H9 (cell line): ENCODE measurements at regions not wholly inside any gene's neighbourhood (a gene's known extent, or its start where the extent isn't known, plus 50 kb on each side); places are given as distances from the start of the nearest gene placed in this dataset.

Experiments used
- DNase-seq: peaks from one replicate; pipeline ENCODE4 v3.0.0-alpha.2; 2017
- H2AFZ ChIP-seq: one replicate; pipeline ENCODE4 v1.6.1; 2013; ENCODE audit warnings: mild to moderate bottlenecking, low read length, control low read depth, moderate library complexity
- H2AK5ac ChIP-seq: 2 replicates; pipeline ENCODE4 v1.6.1; 2013; ENCODE audit warnings: low read length, control low read depth, mixed read lengths; ENCODE audit not compliant: insufficient read length
- H2BK120ac ChIP-seq: one replicate; pipeline ENCODE4 v1.6.1; 2013; ENCODE audit warnings: low read depth, mild to moderate bottlenecking, low read length, control low read depth, inconsistent platforms; ENCODE audit not compliant: poor library complexity, severe bottlenecking
- H2BK12ac ChIP-seq: 2 replicates; pipeline ENCODE4 v1.6.1; 2013; ENCODE audit warnings: low read length, control low read depth, mixed read lengths, low read depth; ENCODE audit not compliant: insufficient read length
- H2BK15ac ChIP-seq: 2 replicates; pipeline ENCODE4 v1.6.1; 2013; ENCODE audit warnings: low read depth, low read length, control low read depth
- H2BK20ac ChIP-seq: one replicate; pipeline ENCODE4 v1.6.1; 2013; ENCODE audit warnings: low read depth, mild to moderate bottlenecking, low read length, control low read depth, inconsistent platforms; ENCODE audit not compliant: poor library complexity, severe bottlenecking
- H2BK5ac ChIP-seq: 2 replicates; pipeline ENCODE4 v1.6.1; 2013; ENCODE audit warnings: low read length, control low read depth, mixed read lengths; ENCODE audit not compliant: insufficient read length
- H3K14ac ChIP-seq: 2 replicates; pipeline ENCODE4 v1.6.1; 2013; ENCODE audit warnings: low read length, control low read depth; ENCODE audit not compliant: insufficient read depth
- H3K18ac ChIP-seq: 2 replicates; pipeline ENCODE4 v1.6.1; 2013; ENCODE audit warnings: low read depth, mild to moderate bottlenecking, mixed read lengths, low read length, control low read depth; ENCODE audit not compliant: insufficient read length
- H3K23ac ChIP-seq: 2 replicates; pipeline ENCODE4 v1.6.1; 2013; ENCODE audit warnings: low read length, control low read depth, mixed read lengths, low read depth; ENCODE audit not compliant: insufficient read length
- H3K23me2 ChIP-seq: 2 replicates; pipeline ENCODE4 v1.6.1; 2013; ENCODE audit warnings: low read depth, mild to moderate bottlenecking, mixed read lengths, low read length, control low read depth; ENCODE audit not compliant: insufficient read length, poor library complexity, severe bottlenecking
- H3K27ac ChIP-seq: 2 replicates; pipeline ENCODE4 v1.5.1; 2013; ENCODE audit warnings: low read length, control low read depth, mixed read lengths, low read depth; ENCODE audit not compliant: insufficient read length
- H3K27me3 ChIP-seq: 2 replicates; pipeline ENCODE4 v1.6.1; 2013; ENCODE audit warnings: low read length, control low read depth, inconsistent platforms; ENCODE audit not compliant: insufficient read depth
- H3K4ac ChIP-seq: 2 replicates; pipeline ENCODE4 v1.6.1; 2013; ENCODE audit warnings: low read depth, mild to moderate bottlenecking, control low read depth, inconsistent platforms, low read length, moderate library complexity
- H3K4me1 ChIP-seq: 2 replicates; pipeline ENCODE4 v1.6.1; 2013; ENCODE audit warnings: low read length, control low read depth, inconsistent platforms; ENCODE audit not compliant: insufficient read depth
- H3K4me2 ChIP-seq: 2 replicates; pipeline ENCODE4 v1.6.1; 2013; ENCODE audit warnings: low read length, control low read depth, mixed read lengths; ENCODE audit not compliant: insufficient read length, insufficient read depth
- H3K56ac ChIP-seq: 2 replicates; pipeline ENCODE4 v1.6.1; 2013; ENCODE audit warnings: low read depth, mild to moderate bottlenecking, mixed read lengths, low read length, control low read depth; ENCODE audit not compliant: insufficient read length
- H3K79me1 ChIP-seq: 2 replicates; pipeline ENCODE4 v1.6.1; 2013; ENCODE audit warnings: low read depth, mild to moderate bottlenecking, moderate library complexity, low read length, control low read depth, inconsistent platforms; ENCODE audit not compliant: insufficient read depth, poor library complexity, severe bottlenecking
- H3K79me2 ChIP-seq: 2 replicates; pipeline ENCODE4 v1.6.1; 2013; ENCODE audit warnings: low read length, control low read depth, inconsistent platforms; ENCODE audit not compliant: insufficient read depth
- H3K9ac ChIP-seq: 2 replicates; pipeline ENCODE4 v1.6.1; 2013; ENCODE audit warnings: low read length, control low read depth, mixed read lengths; ENCODE audit not compliant: insufficient read length; ENCODE audit errors: extremely low read depth
- H3K9me3 ChIP-seq: one replicate; pipeline ENCODE4 v1.6.1; 2013; ENCODE audit warnings: low read depth, low read length, inconsistent platforms; ENCODE audit not compliant: control insufficient read depth
- H3T11ph ChIP-seq: one replicate; pipeline ENCODE4 v1.6.1; 2013; ENCODE audit warnings: mild to moderate bottlenecking, low read length, control low read depth, inconsistent platforms
- H4K20me1 ChIP-seq: one replicate; pipeline ENCODE4 v1.6.1; 2013; ENCODE audit not compliant: control insufficient read depth, insufficient read length, insufficient read depth
- H4K5ac ChIP-seq: 2 replicates; pipeline ENCODE4 v1.6.1; 2013; ENCODE audit warnings: low read depth, mild to moderate bottlenecking, mixed read lengths, low read length, control low read depth; ENCODE audit not compliant: insufficient read length
- H4K8ac ChIP-seq: replicated peaks from 2 replicates; pipeline ENCODE4 v1.6.1; 2013; ENCODE audit warnings: low read length, control low read depth, mixed read lengths, low read depth; ENCODE audit not compliant: insufficient read length
- H4K91ac ChIP-seq: 2 replicates; pipeline ENCODE4 v1.6.1; 2013; ENCODE audit warnings: low read depth, mild to moderate bottlenecking, moderate library complexity, mixed read lengths, low read length, control low read depth; ENCODE audit not compliant: insufficient read length
- H3K27ac Mint-ChIP-seq, 3 experiments: 2 replicates in 2 of 3; 3 replicates in 1 of 3; pipeline ENCODE4 v1.8.0; 2020 to 2021; ENCODE audit warnings: mixed read lengths in 3 of 3, mild to moderate bottlenecking in 1 of 3, moderate library complexity in 1 of 3
- H3K27me3 Mint-ChIP-seq: 2 replicates; pipeline ENCODE4 v1.8.0; 2021; ENCODE audit warnings: low read depth, mild to moderate bottlenecking, moderate library complexity, mixed read lengths
- H3K36me3 Mint-ChIP-seq, 3 experiments: 2 replicates in 2 of 3; 3 replicates in 1 of 3; pipeline ENCODE4 v1.8.0; 2020 to 2021; ENCODE audit warnings: low read depth in 3 of 3, mixed read lengths in 3 of 3; ENCODE audit not compliant: insufficient read depth in 1 of 3
- H3K4me1 Mint-ChIP-seq, 2 experiments: 2 replicates each; pipeline ENCODE4 v1.8.0; 2020; ENCODE audit warnings: mixed read lengths in 2 of 2
- H3K4me3 Mint-ChIP-seq, 2 experiments: 2 replicates in 1 of 2; 3 replicates in 1 of 2; pipeline ENCODE4 v1.8.0; 2020 to 2021; ENCODE audit warnings: mild to moderate bottlenecking in 2 of 2, mixed read lengths in 2 of 2, moderate library complexity in 1 of 2
- H3K9me3 Mint-ChIP-seq, 2 experiments: 2 replicates in 1 of 2; 3 replicates in 1 of 2; pipeline ENCODE4 v1.8.0; 2020; ENCODE audit warnings: mild to moderate bottlenecking in 2 of 2, mixed read lengths in 2 of 2, moderate library complexity in 1 of 2
- WGBS: extraction: QIAGEN DNeasy Blood & Tissue Kit; methylation state at CpG from one replicate; pipeline ENCODE4 v1.1.7; 2013; ENCODE audit warnings: missing lambda C conversion rate, low lambda C conversion rate, mixed read lengths; ENCODE audit not compliant: insufficient read length; ENCODE audit errors: extremely low coverage; 5-methylcytosine and 5-hydroxymethylcytosine counted together
- TF ChIP-seq, protein P1 (sequence below): fragments of 200-600 bp; sonication (generic); conservative IDR thresholded peaks from 3 replicates; pipeline ENCODE4 v1.8.0; 2021; ENCODE audit warnings: antibody characterized with exemption, mild to moderate bottlenecking

DNA sequence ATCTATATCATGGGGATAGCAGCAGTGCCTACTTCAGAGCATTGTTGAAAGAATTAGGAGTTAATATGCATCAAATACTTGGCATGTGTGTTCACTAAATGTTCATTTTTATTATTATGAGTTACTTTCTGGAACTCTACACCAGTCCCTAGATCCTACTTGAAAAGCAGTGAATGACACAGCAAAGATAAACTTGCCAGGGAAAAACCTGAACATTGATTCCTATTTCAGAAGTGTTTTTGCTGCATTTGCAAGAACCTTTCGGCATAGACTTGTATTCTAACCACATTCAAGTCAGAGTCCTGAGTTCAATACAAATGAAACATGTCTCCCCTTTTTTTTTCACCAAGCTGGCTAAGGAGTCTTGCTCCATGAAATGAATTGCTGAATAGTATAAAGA lies 187.4 kb upstream of the TAB2 start:
- no peak overlapping the region for H3K18ac ChIP-seq
- H4K8ac ChIP-seq, result no peak overlapping the region
- H3K23ac ChIP-seq, result no peak overlapping the region
- no peaks in the 10 kb centered on the region for H3K9me3 ChIP-seq
- no peak overlapping the region for H4K91ac ChIP-seq
- H3K4ac ChIP-seq, result no peak overlapping the region
- no peaks in the 10 kb centered on the region for H4K20me1 ChIP-seq
- H3K79me1 ChIP-seq, result no peaks in the 10 kb centered on the region
- no peaks in the 10 kb centered on the region for H3K4me1 ChIP-seq
- H4K5ac ChIP-seq, result no peak overlapping the region
- no peak overlapping the region for H2BK15ac ChIP-seq
- no peak overlapping the region for H2BK5ac ChIP-seq
- no CpG with 5 or more reads among the region's 1 CpG for WGBS
- no peak overlapping the region for H2AK5ac ChIP-seq
- H2BK20ac ChIP-seq, result no peak overlapping the region
- no peak overlapping the region for H3K9ac ChIP-seq
- DNase-seq, result no peak
- H2BK120ac ChIP-seq, result no peak overlapping the region
- TF ChIP-seq, protein P1, sequence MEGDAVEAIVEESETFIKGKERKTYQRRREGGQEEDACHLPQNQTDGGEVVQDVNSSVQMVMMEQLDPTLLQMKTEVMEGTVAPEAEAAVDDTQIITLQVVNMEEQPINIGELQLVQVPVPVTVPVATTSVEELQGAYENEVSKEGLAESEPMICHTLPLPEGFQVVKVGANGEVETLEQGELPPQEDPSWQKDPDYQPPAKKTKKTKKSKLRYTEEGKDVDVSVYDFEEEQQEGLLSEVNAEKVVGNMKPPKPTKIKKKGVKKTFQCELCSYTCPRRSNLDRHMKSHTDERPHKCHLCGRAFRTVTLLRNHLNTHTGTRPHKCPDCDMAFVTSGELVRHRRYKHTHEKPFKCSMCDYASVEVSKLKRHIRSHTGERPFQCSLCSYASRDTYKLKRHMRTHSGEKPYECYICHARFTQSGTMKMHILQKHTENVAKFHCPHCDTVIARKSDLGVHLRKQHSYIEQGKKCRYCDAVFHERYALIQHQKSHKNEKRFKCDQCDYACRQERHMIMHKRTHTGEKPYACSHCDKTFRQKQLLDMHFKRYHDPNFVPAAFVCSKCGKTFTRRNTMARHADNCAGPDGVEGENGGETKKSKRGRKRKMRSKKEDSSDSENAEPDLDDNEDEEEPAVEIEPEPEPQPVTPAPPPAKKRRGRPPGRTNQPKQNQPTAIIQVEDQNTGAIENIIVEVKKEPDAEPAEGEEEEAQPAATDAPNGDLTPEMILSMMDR, result no peak
- H3K23me2 ChIP-seq, result no peaks in the 10 kb centered on the region
- H3K4me1 Mint-ChIP-seq, result no peaks in the 10 kb centered on the region
- no peak overlapping the region for H3K4me2 ChIP-seq
- no peak overlapping the region for H3K27ac Mint-ChIP-seq
- H3K56ac ChIP-seq, result no peak overlapping the region
- H2BK12ac ChIP-seq, result no peak overlapping the region
- H3K9me3 Mint-ChIP-seq, result peaks cover 0 to 12% of the 10 kb centered on the region in 2 experiments; a peak in 3 of 5 replicates
- no peak overlapping the region for H3K14ac ChIP-seq
- H3K36me3 Mint-ChIP-seq, result no peaks in the 10 kb centered on the region; a peak in 1 of 7 replicates
- no peak overlapping the region for H3T11ph ChIP-seq
- no peak overlapping the region for H2AFZ ChIP-seq
- H3K27ac ChIP-seq, result no peak overlapping the region
- no peaks in the 10 kb centered on the region; the same call in 1 of the 2 replicates for H3K27me3 Mint-ChIP-seq
- H3K27me3 ChIP-seq, result no peaks in the 10 kb centered on the region
- no peak overlapping the region for H3K4me3 Mint-ChIP-seq
- no peaks in the 10 kb centered on the region for H3K79me2 ChIP-seq
